Smooth muscle cell (in vitro differentiated cells): ENCODE measurements at regions not wholly inside any gene's neighbourhood (a gene's known extent, or its start where the extent isn't known, plus 50 kb on each side); places are given as distances from the start of the nearest gene placed in this dataset.

Experiments
- DNase-seq: peaks from one replicate; lab custom pipeline; 2025; ENCODE audit not compliant: unreplicated experiment; lab: John Stamatoyannopoulos, UW
- H2AFZ ChIP-seq: fragments of 200-600 bp; sonication (generic); 2 replicates; pipeline ENCODE4 v1.6.0; 2016; ENCODE audit warnings: antibody characterized with exemption, low read depth, mild to moderate bottlenecking
- H3F3A ChIP-seq: fragments of 200-600 bp; sonication (generic); 2 replicates; pipeline ENCODE4 v1.6.0; 2017; ENCODE audit warnings: antibody characterized with exemption, low read depth
- H3K27ac ChIP-seq: fragments of 200-600 bp; sonication (generic); 2 replicates; pipeline ENCODE4 v1.5.1; 2016; ENCODE audit warnings: low read depth, mild to moderate bottlenecking
- H3K27me3 ChIP-seq: fragments of 200-600 bp; sonication (generic); 2 replicates; pipeline ENCODE4 v1.6.1; 2016; ENCODE audit warnings: low read depth, mild to moderate bottlenecking
- H3K36me3 ChIP-seq: fragments of 200-600 bp; sonication (generic); 2 replicates; pipeline ENCODE4 v1.5.1; 2016; ENCODE audit warnings: low read depth
- H3K4me1 ChIP-seq: fragments of 200-600 bp; sonication (generic); 2 replicates; pipeline ENCODE4 v1.5.1; 2016; ENCODE audit warnings: low read depth
- H3K4me2 ChIP-seq: fragments of 200-600 bp; sonication (generic); 2 replicates; pipeline ENCODE4 v1.6.0; 2016; ENCODE audit warnings: mild to moderate bottlenecking
- H3K4me3 ChIP-seq: fragments of 200-600 bp; sonication (generic); 2 replicates; pipeline ENCODE4 v1.5.1; 2016; ENCODE audit warnings: mild to moderate bottlenecking
- H3K79me2 ChIP-seq: fragments of 200-600 bp; sonication (generic); 2 replicates; pipeline ENCODE4 v1.6.0; 2016; ENCODE audit warnings: low read depth, mild to moderate bottlenecking
- H3K9ac ChIP-seq: fragments of 200-600 bp; sonication (generic); 2 replicates; pipeline ENCODE4 v1.6.0; 2016; ENCODE audit warnings: low read depth
- H3K9me3 ChIP-seq: fragments of 200-600 bp; sonication (generic); replicated peaks from 2 replicates; pipeline ENCODE4 v1.5.1; 2016; ENCODE audit warnings: low read depth
- H4K20me1 ChIP-seq: fragments of 200-600 bp; sonication (generic); 2 replicates; pipeline ENCODE4 v1.6.0; 2016; ENCODE audit warnings: low read depth
- WGBS: methylation state at CpG from one replicate; pipeline ENCODE4 v1.1.7; 2016; ENCODE audit warnings: low lambda C conversion rate; 5-methylcytosine and 5-hydroxymethylcytosine counted together
- TF ChIP-seq, protein P1 (sequence below): fragments of 200-600 bp; sonication (generic); IDR thresholded peaks from 2 replicates; pipeline ENCODE4 v1.5.1; 2017; ENCODE audit warnings: borderline replicate concordance, mild to moderate bottlenecking, antibody characterized with exemption; ENCODE audit not compliant: insufficient read depth, poor library complexity, severe bottlenecking

DNA sequence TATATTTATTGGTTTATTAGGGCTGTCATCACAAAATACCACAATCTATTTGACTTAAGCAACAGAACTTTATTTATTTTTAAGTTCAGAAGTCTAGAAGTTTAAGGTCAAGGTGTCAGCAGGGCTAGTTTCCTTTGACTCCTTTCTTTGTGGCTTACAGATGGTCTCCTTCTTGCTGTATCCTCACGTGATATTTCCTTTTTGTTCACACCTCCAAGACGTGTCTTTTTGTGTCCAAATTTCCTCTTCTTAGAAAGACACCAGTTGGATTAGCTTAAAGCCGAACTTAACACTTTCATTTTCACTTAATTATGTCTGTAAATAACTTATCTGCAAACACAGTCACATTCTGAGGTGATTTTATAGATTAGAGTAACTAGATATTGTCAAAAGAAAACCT, 631.4 kb upstream of the POT1 start:
- no peaks in the 10 kb centered on the region for H3K27me3 ChIP-seq
- H2AFZ ChIP-seq: no peak overlapping the region
- no peak overlapping the region for H3K27ac ChIP-seq
- no peak overlapping the region for H3K4me2 ChIP-seq
- no peak for DNase-seq
- H4K20me1 ChIP-seq: no peaks in the 10 kb centered on the region
- H3K9ac ChIP-seq: no peak overlapping the region
- H3K4me1 ChIP-seq: no peaks in the 10 kb centered on the region
- TF ChIP-seq, protein P1, sequence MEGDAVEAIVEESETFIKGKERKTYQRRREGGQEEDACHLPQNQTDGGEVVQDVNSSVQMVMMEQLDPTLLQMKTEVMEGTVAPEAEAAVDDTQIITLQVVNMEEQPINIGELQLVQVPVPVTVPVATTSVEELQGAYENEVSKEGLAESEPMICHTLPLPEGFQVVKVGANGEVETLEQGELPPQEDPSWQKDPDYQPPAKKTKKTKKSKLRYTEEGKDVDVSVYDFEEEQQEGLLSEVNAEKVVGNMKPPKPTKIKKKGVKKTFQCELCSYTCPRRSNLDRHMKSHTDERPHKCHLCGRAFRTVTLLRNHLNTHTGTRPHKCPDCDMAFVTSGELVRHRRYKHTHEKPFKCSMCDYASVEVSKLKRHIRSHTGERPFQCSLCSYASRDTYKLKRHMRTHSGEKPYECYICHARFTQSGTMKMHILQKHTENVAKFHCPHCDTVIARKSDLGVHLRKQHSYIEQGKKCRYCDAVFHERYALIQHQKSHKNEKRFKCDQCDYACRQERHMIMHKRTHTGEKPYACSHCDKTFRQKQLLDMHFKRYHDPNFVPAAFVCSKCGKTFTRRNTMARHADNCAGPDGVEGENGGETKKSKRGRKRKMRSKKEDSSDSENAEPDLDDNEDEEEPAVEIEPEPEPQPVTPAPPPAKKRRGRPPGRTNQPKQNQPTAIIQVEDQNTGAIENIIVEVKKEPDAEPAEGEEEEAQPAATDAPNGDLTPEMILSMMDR: no peak
- H3K36me3 ChIP-seq: no peaks in the 10 kb centered on the region
- H3K79me2 ChIP-seq: no peaks in the 10 kb centered on the region
- no peaks in the 10 kb centered on the region for H3K9me3 ChIP-seq
- no peak overlapping the region for H3K4me3 ChIP-seq
- 84% methylated on average over 3 of the region's 3 CpGs for WGBS
- no peaks in the 10 kb centered on the region for H3F3A ChIP-seq

DNA sequence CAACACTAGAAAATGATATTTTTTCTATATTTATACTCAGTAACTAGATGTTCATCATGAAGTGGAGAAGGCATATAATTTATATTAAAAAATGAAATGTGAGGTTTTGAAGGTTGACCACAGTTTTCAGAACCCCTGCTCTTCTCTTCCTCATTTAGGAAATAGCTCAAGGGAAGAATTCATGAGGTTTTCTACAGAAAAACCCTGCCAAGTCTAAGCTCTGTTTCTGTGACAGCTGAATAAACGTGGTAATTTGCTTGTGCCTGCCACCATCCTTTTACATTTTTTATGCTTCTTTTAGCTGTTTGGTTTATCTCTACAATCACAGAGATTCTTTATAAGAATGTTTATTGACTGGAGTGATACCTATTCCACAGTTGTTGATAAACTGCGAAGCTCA, 630.3 kb upstream of the POT1 start:
- no peak for DNase-seq
- no peaks in the 10 kb centered on the region for H3K36me3 ChIP-seq
- no peak overlapping the region for H3K4me2 ChIP-seq
- H4K20me1 ChIP-seq: no peaks in the 10 kb centered on the region
- H3F3A ChIP-seq: no peaks in the 10 kb centered on the region
- no peak overlapping the region for H3K9ac ChIP-seq
- 84% methylated on average over 2 of the region's 2 CpGs for WGBS
- H3K9me3 ChIP-seq: no peaks in the 10 kb centered on the region
- H3K27ac ChIP-seq: no peak overlapping the region
- TF ChIP-seq, protein P1: no peak
- H3K4me1 ChIP-seq: no peaks in the 10 kb centered on the region
- no peak overlapping the region for H2AFZ ChIP-seq
- no peaks in the 10 kb centered on the region for H3K79me2 ChIP-seq
- no peak overlapping the region for H3K4me3 ChIP-seq
- H3K27me3 ChIP-seq: no peaks in the 10 kb centered on the region

DNA sequence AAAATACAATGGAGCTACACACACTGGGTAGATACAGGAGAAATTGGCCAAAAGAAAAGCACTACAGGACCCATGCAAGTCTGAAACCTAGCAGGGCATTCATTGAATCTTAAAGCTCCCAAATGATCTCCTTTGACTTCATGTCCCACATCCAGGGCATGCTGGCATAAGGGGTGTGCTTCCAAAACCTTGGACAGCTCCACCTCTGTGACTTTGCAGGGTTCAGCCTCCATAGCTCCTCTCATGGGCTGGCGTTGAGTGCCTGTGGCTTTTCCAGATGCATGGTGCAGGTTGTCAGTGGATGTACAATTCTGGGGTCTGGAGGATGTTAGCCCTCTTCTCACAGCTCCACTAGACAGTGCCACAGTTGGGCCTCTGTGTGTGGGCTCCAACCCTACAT, 626.3 kb upstream of the POT1 start:
- H3K4me1 ChIP-seq: no peaks in the 10 kb centered on the region
- no peak overlapping the region for H3K27ac ChIP-seq
- H2AFZ ChIP-seq: no peak overlapping the region
- TF ChIP-seq, protein P1: no peak
- H4K20me1 ChIP-seq: no peaks in the 10 kb centered on the region
- H3K36me3 ChIP-seq: no peaks in the 10 kb centered on the region
- H3F3A ChIP-seq: no peaks in the 10 kb centered on the region
- H3K27me3 ChIP-seq: no peaks in the 10 kb centered on the region
- no peaks in the 10 kb centered on the region for H3K79me2 ChIP-seq
- DNase-seq: no peak
- no peak overlapping the region for H3K9ac ChIP-seq
- H3K4me3 ChIP-seq: no peak overlapping the region
- H3K4me2 ChIP-seq: no peak overlapping the region
- no peaks in the 10 kb centered on the region for H3K9me3 ChIP-seq
- WGBS: 90% methylated on average over 1 of the region's 1 CpG

DNA sequence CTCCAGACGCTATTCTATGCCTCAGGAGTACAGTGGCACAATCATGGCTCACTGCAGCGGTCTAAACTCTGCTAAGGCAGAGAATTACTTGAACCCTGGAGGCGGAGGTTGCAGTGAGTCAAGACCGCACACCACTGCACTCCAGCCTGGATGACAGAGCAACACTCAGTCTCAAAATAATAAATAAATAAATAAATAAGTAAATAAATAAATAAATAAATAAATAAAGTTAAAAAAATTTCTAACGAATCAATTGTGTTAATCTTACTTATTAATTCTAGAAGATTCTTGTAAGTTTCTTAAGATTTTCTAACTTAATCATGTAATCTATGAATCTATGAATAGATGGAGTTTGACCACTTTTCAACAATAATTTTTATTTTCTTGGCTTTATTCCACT, 621.4 kb upstream of the POT1 start:
- WGBS: 89% methylated on average over 5 of the region's 5 CpGs
- H3K4me2 ChIP-seq: no peak overlapping the region
- TF ChIP-seq, protein P1: no peak

More for the DNA sequence above, 621.4 kb upstream of the POT1 start:
- Histone ChIP-seq H3K27ac (no peak overlapping the region), H3F3A (no peaks in the 10 kb centered on the region), H2AFZ (no peak overlapping the region), H3K4me1 (no peaks in the 10 kb centered on the region), H3K4me3 (no peak overlapping the region), H3K9me3 (no peaks in the 10 kb centered on the region), H3K36me3 (no peaks in the 10 kb centered on the region), H3K79me2 (no peaks in the 10 kb centered on the region), H3K27me3 (no peaks in the 10 kb centered on the region), H3K9ac (no peak overlapping the region), H4K20me1 (no peaks in the 10 kb centered on the region)
- DNase-seq: no peak
